Thoracic aorta (tissue), 2 donors: ENCODE measurements at regions not wholly inside any gene's neighbourhood (a gene's known extent, or its start where the extent isn't known, plus 50 kb on each side); places are given as distances from the start of the nearest gene placed in this dataset.

ENCODE experiments used
- ATAC-seq: fragments of 150-250 bp; one replicate; pipeline ENCODE4 v1.8.0; 2017; ENCODE audit warnings: low read depth; ENCODE audit not compliant: insufficient number of reproducible peaks, low FRiP score
- DNase-seq: peaks from one replicate; pipeline ENCODE4 v3.0.0-alpha.2; 2020; ENCODE audit warnings: low spot score
- H3K27ac ChIP-seq, 2 donors: fragments of 200-600 bp; sonication (generic); 1 replicate in 1 of 2; 2 replicates in 1 of 2; pipeline ENCODE4 v1.5.1; 2016; ENCODE audit warnings: mild to moderate bottlenecking in 2 of 2, moderate library complexity in 2 of 2
- H3K27me3 ChIP-seq: fragments of 200-600 bp; sonication (generic); replicated peaks from 2 replicates; pipeline ENCODE4 v1.6.0; 2016; ENCODE audit warnings: mild to moderate bottlenecking; ENCODE audit not compliant: insufficient read depth
- H3K36me3 ChIP-seq: fragments of 200-600 bp; sonication (generic); one replicate; pipeline ENCODE4 v1.5.1; 2016
- H3K4me1 ChIP-seq, 2 donors: fragments of 200-600 bp; sonication (generic); 1 replicate in 1 of 2; 2 replicates in 1 of 2; pipeline versions ENCODE4 v1.5.1 to v1.6.0; 2016; ENCODE audit warnings: low read depth in 2 of 2, mild to moderate bottlenecking in 1 of 2; ENCODE audit not compliant: control insufficient read depth in 1 of 2
- H3K4me3 ChIP-seq: fragments of 200-600 bp; sonication (generic); 2 replicates; pipeline ENCODE4 v1.5.1; 2016; ENCODE audit warnings: mild to moderate bottlenecking
- H3K9me3 ChIP-seq: fragments of 200-600 bp; sonication (generic); 2 replicates; pipeline ENCODE4 v1.5.1; 2016
- TF ChIP-seq, protein P1 (sequence below): fragments of 200-600 bp; sonication (generic); IDR thresholded peaks from one replicate; pipeline ENCODE4 v1.5.1; 2019; ENCODE audit warnings: antibody characterized with exemption

DNA sequence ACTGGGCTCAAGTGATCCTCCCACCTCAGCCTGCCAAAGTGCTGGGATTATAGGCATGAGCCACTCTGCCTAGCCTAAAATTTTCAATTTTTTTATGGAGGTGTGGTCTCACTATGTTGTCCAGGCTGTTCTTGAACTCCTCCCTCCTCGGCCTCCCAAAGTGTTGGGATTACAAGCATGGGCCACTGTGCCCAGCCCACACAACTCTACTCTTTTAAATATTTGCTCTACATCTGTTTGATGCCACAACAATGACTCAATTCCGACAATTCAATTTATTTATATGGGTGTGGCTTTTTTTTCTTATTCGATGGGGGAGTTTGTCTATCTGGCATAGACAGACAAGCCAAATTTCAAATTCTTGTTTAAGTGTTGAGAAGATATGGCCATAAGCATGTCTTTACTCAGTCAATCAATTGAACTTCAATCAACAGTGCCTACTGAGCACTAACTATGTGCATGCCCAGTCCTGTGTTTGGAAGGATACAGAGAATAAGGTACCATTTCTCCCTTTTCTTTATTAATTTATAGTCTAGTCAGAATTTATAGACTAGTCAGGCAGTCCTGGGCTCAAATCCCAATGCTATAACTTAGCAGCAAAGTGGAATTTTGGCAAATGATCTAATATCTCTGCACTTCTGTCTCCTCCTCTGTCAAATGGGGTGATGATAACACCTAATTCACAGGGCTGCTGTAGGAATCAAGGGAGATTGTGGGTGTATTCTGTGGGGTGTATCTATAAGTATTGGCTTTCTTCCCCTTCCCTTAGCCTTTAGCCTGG is 54.6 kb upstream of the PIAS1 start:
- ATAC-seq (no peak), DNase-seq (no peak)
- H3K27ac ChIP-seq = no peak overlapping the region
- no peaks in the 10 kb centered on the region for H3K36me3 ChIP-seq
- TF ChIP-seq, protein P1, sequence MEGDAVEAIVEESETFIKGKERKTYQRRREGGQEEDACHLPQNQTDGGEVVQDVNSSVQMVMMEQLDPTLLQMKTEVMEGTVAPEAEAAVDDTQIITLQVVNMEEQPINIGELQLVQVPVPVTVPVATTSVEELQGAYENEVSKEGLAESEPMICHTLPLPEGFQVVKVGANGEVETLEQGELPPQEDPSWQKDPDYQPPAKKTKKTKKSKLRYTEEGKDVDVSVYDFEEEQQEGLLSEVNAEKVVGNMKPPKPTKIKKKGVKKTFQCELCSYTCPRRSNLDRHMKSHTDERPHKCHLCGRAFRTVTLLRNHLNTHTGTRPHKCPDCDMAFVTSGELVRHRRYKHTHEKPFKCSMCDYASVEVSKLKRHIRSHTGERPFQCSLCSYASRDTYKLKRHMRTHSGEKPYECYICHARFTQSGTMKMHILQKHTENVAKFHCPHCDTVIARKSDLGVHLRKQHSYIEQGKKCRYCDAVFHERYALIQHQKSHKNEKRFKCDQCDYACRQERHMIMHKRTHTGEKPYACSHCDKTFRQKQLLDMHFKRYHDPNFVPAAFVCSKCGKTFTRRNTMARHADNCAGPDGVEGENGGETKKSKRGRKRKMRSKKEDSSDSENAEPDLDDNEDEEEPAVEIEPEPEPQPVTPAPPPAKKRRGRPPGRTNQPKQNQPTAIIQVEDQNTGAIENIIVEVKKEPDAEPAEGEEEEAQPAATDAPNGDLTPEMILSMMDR = no peak
- no peaks in the 10 kb centered on the region for H3K9me3 ChIP-seq
- peaks cover 0 to 8% of the 10 kb centered on the region in 2 donors for H3K4me1 ChIP-seq
- no peak overlapping the region for H3K4me3 ChIP-seq
- H3K27me3 ChIP-seq = no peaks in the 10 kb centered on the region

DNA sequence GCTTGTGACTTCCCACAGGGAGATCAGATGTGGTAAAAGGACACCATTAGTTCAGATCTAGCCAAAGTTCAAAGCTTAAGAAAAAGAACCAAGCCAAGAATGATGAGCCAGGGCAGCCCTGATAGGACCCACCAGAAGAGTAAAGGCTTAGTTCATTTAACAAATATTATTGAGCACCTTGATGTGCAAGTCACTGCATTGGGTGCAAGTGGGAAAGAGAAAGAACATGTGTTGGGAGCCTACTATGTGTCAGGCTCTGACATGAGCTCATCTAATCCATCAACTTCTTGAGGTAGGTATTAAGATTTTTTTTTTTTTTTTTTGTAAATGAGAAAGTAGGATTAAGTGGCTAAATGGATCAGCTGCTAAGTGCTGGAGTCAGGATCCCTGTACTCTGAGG is 53.4 kb upstream of the PIAS1 start:
- Histone ChIP-seq H3K9me3 (no peaks in the 10 kb centered on the region), H3K4me1 (peaks cover 0 to 8% of the 10 kb centered on the region in 2 donors), H3K36me3 (no peaks in the 10 kb centered on the region), H3K27ac (no peak overlapping the region), H3K4me3 (no peak overlapping the region), H3K27me3 (no peaks in the 10 kb centered on the region)
- no peak for DNase-seq
- no peak for ATAC-seq
- TF ChIP-seq, protein P1 = no peak

DNA sequence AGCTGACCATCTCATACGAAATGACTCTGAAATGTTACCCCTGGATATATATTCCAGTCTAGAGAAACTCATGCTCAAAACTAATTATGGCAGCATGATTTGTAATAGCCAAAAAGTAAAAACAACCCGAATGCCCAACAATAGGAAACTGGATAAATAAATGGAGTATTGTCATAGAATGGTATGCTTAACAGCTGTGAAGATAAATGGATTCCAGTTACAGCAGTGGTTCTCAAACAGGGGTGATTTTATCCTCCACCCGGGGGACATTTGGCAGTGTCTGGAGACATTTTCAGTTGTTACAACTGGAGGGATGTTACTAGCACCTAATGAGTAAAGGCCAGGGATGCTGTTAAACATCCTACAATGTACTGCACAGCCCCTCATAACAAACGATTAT is 52.3 kb upstream of the PIAS1 start:
- Histone ChIP-seq H3K9me3 (no peaks in the 10 kb centered on the region), H3K4me3 (no peak overlapping the region), H3K27me3 (no peaks in the 10 kb centered on the region), H3K36me3 (no peaks in the 10 kb centered on the region), H3K4me1 (peaks cover 0 to 8% of the 10 kb centered on the region in 2 donors), H3K27ac (no peak overlapping the region)
- no peak for ATAC-seq
- TF ChIP-seq, protein P1 = no peak
- no peak for DNase-seq

DNA sequence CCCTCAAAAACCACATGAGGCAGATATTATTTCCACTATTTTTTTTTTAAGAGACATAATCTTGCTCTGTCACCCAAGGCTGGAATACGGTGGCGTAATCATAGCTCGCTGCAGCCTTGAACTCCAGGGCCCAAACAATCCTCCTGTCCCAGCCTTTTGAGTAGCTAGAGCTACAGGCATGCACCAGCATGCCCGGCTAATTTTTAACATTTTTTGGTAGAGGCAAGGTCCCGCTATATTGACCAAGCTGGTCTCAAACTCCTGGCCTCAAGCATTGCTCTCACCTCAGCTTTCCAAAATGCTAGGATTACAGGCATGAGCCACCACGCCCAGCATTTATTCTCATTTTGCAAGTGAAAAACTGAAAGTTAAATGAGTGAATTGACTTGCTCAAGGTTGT is 50.8 kb upstream of the PIAS1 start:
- TF ChIP-seq, protein P1 = no peak
- Histone ChIP-seq H3K4me1 (peaks cover 0 to 8% of the 10 kb centered on the region in 2 donors), H3K27ac (no peak overlapping the region), H3K9me3 (no peaks in the 10 kb centered on the region), H3K4me3 (no peak overlapping the region), H3K27me3 (no peaks in the 10 kb centered on the region), H3K36me3 (no peaks in the 10 kb centered on the region)
- no peak for DNase-seq
- no peak for ATAC-seq
